Body of pancreas (tissue), 4 donors: ENCODE measurements at regions not wholly inside any gene's neighbourhood (a gene's known extent, or its start where the extent isn't known, plus 50 kb on each side); places are given as distances from the start of the nearest gene placed in this dataset.

Source experiments
- ATAC-seq: fragments of 150-250 bp; one replicate; pipeline ENCODE4 v1.9.1; 2016
- DNase-seq, 4 donors: peaks; one replicate each; pipeline ENCODE4 v3.0.0-alpha.2; 2019
- H3K27ac ChIP-seq, 4 donors: fragments of 200-600 bp; sonication (generic); 1 replicate in 3 of 4; 2 replicates in 1 of 4; pipeline versions ENCODE4 v1.5.1 to v1.6.1; 2016 to 2019; ENCODE audit warnings: mild to moderate bottlenecking in 1 of 4, mixed read lengths in 1 of 4, moderate library complexity in 1 of 4
- H3K27me3 ChIP-seq, 2 donors: fragments of 200-600 bp; sonication (generic); one replicate each; pipeline ENCODE4 v1.6.0; 2016; ENCODE audit warnings: mild to moderate bottlenecking in 1 of 2
- H3K36me3 ChIP-seq, 2 donors: fragments of 200-600 bp; sonication (generic); replicated peaks in 1 of 2; 2 replicates each; pipeline ENCODE4 v1.5.1; 2016; ENCODE audit warnings: low read depth in 2 of 2; ENCODE audit not compliant: insufficient read depth in 1 of 2
- H3K4me1 ChIP-seq: fragments of 200-600 bp; sonication (generic); one replicate; pipeline ENCODE4 v1.6.0; 2016
- H3K4me3 ChIP-seq, 2 donors: fragments of 200-600 bp; sonication (generic); 1 replicate in 1 of 2; 2 replicates in 1 of 2; pipeline ENCODE4 v1.5.1; 2016 to 2019
- H3K9me3 ChIP-seq, 3 donors: fragments of 200-600 bp; sonication (generic); 1 replicate in 2 of 3; 2 replicates in 1 of 3; pipeline ENCODE4 v1.5.1; 2016
- POLR2A ChIP-seq, 3 donors: fragments of 450-650 bp; IDR thresholded peaks; one replicate each; pipeline ENCODE4 v1.6.1; 2016; ENCODE audit warnings: antibody characterized with exemption in 3 of 3, mild to moderate bottlenecking in 2 of 3
- WGBS, 2 donors: methylation state at CpG; one replicate each; pipeline ENCODE4 v1.1.5; 2017; 5-methylcytosine and 5-hydroxymethylcytosine counted together
- intact Hi-C: fragments of 100-400 bp; cut with DNase I; formaldehyde crosslinking; loops from one replicate; pipeline ENCODE4 v1.15.1; 2023
- TF ChIP-seq, protein P1 (sequence below), 7 experiments: fragments of 450-650 bp in 4 of 7; fragments of 200-600 bp in 3 of 7; sonication (generic) in 3 of 7; IDR thresholded peaks; one replicate each; pipeline ENCODE4 v1.5.1; 2016 to 2019; ENCODE audit warnings: antibody characterized with exemption in 7 of 7

GRCh38 chr20:36102306-36102705 is 52.2 kb upstream of the EPB41L1 start:
- H3K27me3 ChIP-seq, result no peaks in the 10 kb centered on the region
- TF ChIP-seq POLR2A (IDR thresholded peaks at IDR 0.05), result no peak
- TF ChIP-seq, protein P1, sequence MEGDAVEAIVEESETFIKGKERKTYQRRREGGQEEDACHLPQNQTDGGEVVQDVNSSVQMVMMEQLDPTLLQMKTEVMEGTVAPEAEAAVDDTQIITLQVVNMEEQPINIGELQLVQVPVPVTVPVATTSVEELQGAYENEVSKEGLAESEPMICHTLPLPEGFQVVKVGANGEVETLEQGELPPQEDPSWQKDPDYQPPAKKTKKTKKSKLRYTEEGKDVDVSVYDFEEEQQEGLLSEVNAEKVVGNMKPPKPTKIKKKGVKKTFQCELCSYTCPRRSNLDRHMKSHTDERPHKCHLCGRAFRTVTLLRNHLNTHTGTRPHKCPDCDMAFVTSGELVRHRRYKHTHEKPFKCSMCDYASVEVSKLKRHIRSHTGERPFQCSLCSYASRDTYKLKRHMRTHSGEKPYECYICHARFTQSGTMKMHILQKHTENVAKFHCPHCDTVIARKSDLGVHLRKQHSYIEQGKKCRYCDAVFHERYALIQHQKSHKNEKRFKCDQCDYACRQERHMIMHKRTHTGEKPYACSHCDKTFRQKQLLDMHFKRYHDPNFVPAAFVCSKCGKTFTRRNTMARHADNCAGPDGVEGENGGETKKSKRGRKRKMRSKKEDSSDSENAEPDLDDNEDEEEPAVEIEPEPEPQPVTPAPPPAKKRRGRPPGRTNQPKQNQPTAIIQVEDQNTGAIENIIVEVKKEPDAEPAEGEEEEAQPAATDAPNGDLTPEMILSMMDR (IDR thresholded peaks at IDR 0.05), result no peak
- ATAC-seq (no peak), DNase-seq (no peak)
- H3K36me3 ChIP-seq, result no peaks in the 10 kb centered on the region
- H3K9me3 ChIP-seq, result no peaks in the 10 kb centered on the region
- H3K4me3 ChIP-seq, result no peak overlapping the region
- intact Hi-C loops, result no loop called here
- H3K27ac ChIP-seq, result peak overlapping the region; percentile 62 to 92 (median 74)
- H3K4me1 ChIP-seq, result peaks cover 94% of the 10 kb centered on the region
- WGBS, 2 donors, result 52 to 64% methylated on average over 3 of the region's 3 CpGs

- Histone ChIP-seq H3K4me3 (no peak overlapping the region), H3K27ac (peak overlapping the region; percentile 62 to 92 (median 74)), H3K36me3 (no peaks in the 10 kb centered on the region), H3K9me3 (no peaks in the 10 kb centered on the region), H3K27me3 (no peaks in the 10 kb centered on the region), H3K4me1 (peaks cover 87% of the 10 kb centered on the region)
- no peak for TF ChIP-seq POLR2A (IDR thresholded peaks at IDR 0.05)
- TF ChIP-seq, protein P1 (IDR thresholded peaks at IDR 0.05), result no peak
- 7 to 16% methylated on average over 4 of the region's 4 CpGs for WGBS, 2 donors
- intact Hi-C loops, result no loop called here
- peak in 3 of 4 donors; percentile 49 to 59 (median 51) for DNase-seq
- no peak for ATAC-seq
Measured at GRCh38 chr20:36102809-36103596, 51.5 kb upstream of the EPB41L1 start.

GRCh38 chr20:36104244-36104643 is 50.3 kb upstream of the EPB41L1 start:
- TF ChIP-seq POLR2A (IDR thresholded peaks at IDR 0.05), result no peak
- TF ChIP-seq, protein P1 (IDR thresholded peaks at IDR 0.05), result no peak
- ATAC-seq (no peak), DNase-seq (no peak)
- H3K36me3 ChIP-seq, result no peaks in the 10 kb centered on the region
- WGBS, 2 donors, result 73 to 82% methylated on average over 7 of the region's 7 CpGs
- no peak overlapping the region for H3K4me3 ChIP-seq
- peaks cover 75% of the 10 kb centered on the region for H3K4me1 ChIP-seq
- H3K27me3 ChIP-seq, result no peaks in the 10 kb centered on the region
- intact Hi-C loops, result no loop called here
- H3K27ac ChIP-seq, result peak overlapping the region; percentile 82 to 92 (median 86)
- no peaks in the 10 kb centered on the region for H3K9me3 ChIP-seq
